T-helper 2 cell treated with Interferon-gamma antibody and Interleukin-4, amounts not matched to agents 5 μg/mL and 100 μg/mL, for 36 hours (primary cell): ENCODE measurements at regions not wholly inside any gene's neighbourhood (a gene's known extent, or its start where the extent isn't known, plus 50 kb on each side); places are given as distances from the start of the nearest gene placed in this dataset.

ENCODE experiments used
- DNase-seq: peaks from one replicate; pipeline ENCODE4 v3.0.0; 2021; ENCODE audit warnings: low spot score
- H3K27ac Mint-ChIP-seq: one replicate; pipeline ENCODE4 v1.8.0; 2021; ENCODE audit warnings: mild to moderate bottlenecking, mixed read lengths
- H3K27me3 Mint-ChIP-seq: one replicate; pipeline ENCODE4 v1.8.0; 2021; ENCODE audit warnings: low read depth, mixed read lengths
- H3K36me3 Mint-ChIP-seq: one replicate; pipeline ENCODE4 v1.8.0; 2021; ENCODE audit warnings: low read depth, mixed read lengths
- H3K4me1 Mint-ChIP-seq: one replicate; pipeline ENCODE4 v1.8.0; 2021; ENCODE audit warnings: low read depth, mixed read lengths
- H3K4me3 Mint-ChIP-seq: one replicate; pipeline ENCODE4 v1.8.0; 2022; ENCODE audit warnings: mild to moderate bottlenecking, moderate library complexity, mixed read lengths
- H3K9me3 Mint-ChIP-seq: one replicate; pipeline ENCODE4 v1.8.0; 2021; ENCODE audit warnings: mixed read lengths

- H3K27me3 Mint-ChIP-seq: peaks cover 4% of the 10 kb centered on the region
- no peaks in the 10 kb centered on the region for H3K9me3 Mint-ChIP-seq
- no peak overlapping the region for H3K27ac Mint-ChIP-seq
- no peak for DNase-seq
- H3K4me3 Mint-ChIP-seq: no peak overlapping the region
- peaks cover 42% of the 10 kb centered on the region for H3K4me1 Mint-ChIP-seq
- peaks cover 8% of the 10 kb centered on the region for H3K36me3 Mint-ChIP-seq
Measured at GRCh38 chr3:27883266-27883665, 161.1 kb upstream of the EOMES start.

- peaks cover 6% of the 10 kb centered on the region for H3K27me3 Mint-ChIP-seq
- H3K27ac Mint-ChIP-seq: no peak overlapping the region
- H3K4me1 Mint-ChIP-seq: peaks cover 28% of the 10 kb centered on the region
- no peak overlapping the region for H3K4me3 Mint-ChIP-seq
- peaks cover 7% of the 10 kb centered on the region for H3K36me3 Mint-ChIP-seq
- DNase-seq: no peak
- H3K9me3 Mint-ChIP-seq: no peaks in the 10 kb centered on the region
Measured at GRCh38 chr3:27885641-27886040, 163.5 kb upstream of the EOMES start.

- Mint-ChIP-seq H3K4me1 (peaks cover 4% of the 10 kb centered on the region), H3K27me3 (peaks cover 6% of the 10 kb centered on the region), H3K27ac (no peak overlapping the region), H3K9me3 (peaks cover 22% of the 10 kb centered on the region), H3K36me3 (peaks cover 9% of the 10 kb centered on the region), H3K4me3 (no peak overlapping the region)
- DNase-seq: no peak
Measured at GRCh38 chr3:27888562-27888961, 166.4 kb upstream of the EOMES start.

GRCh38 chr3:27889745-27890144 is 167.6 kb upstream of the EOMES start:
- Mint-ChIP-seq H3K4me1 (peaks cover 1% of the 10 kb centered on the region), H3K4me3 (no peak overlapping the region), H3K27ac (no peak overlapping the region), H3K9me3 (peaks cover 33% of the 10 kb centered on the region), H3K27me3 (peaks cover 10% of the 10 kb centered on the region), H3K36me3 (peaks cover 11% of the 10 kb centered on the region)
- DNase-seq: no peak

GRCh38 chr3:27900316-27900715 is 178.2 kb upstream of the EOMES start:
- H3K4me3 Mint-ChIP-seq: no peak overlapping the region
- H3K36me3 Mint-ChIP-seq: peaks cover 12% of the 10 kb centered on the region
- H3K4me1 Mint-ChIP-seq: peaks cover 22% of the 10 kb centered on the region
- no peaks in the 10 kb centered on the region for H3K27me3 Mint-ChIP-seq
- H3K27ac Mint-ChIP-seq: no peak overlapping the region
- H3K9me3 Mint-ChIP-seq: peaks cover 25% of the 10 kb centered on the region
- peak; percentile 23 for DNase-seq

GRCh38 chr3:27903446-27903845 is 181.3 kb upstream of the EOMES start:
- Mint-ChIP-seq H3K9me3 (peaks cover 17% of the 10 kb centered on the region), H3K27ac (peak overlapping the region; percentile 74), H3K36me3 (peaks cover 8% of the 10 kb centered on the region), H3K4me3 (peak overlapping the region; percentile 37), H3K27me3 (no peaks in the 10 kb centered on the region), H3K4me1 (peaks cover 23% of the 10 kb centered on the region)
- DNase-seq: no peak

- no peak for DNase-seq
- Mint-ChIP-seq H3K27ac (no peak overlapping the region), H3K27me3 (no peaks in the 10 kb centered on the region), H3K36me3 (peaks cover 8% of the 10 kb centered on the region), H3K4me3 (no peak overlapping the region), H3K9me3 (peaks cover 17% of the 10 kb centered on the region), H3K4me1 (peaks cover 17% of the 10 kb centered on the region)
Measured at GRCh38 chr3:27905625-27906024, 183.5 kb upstream of the EOMES start.

GRCh38 chr3:27907148-27907547 is 185.0 kb upstream of the EOMES start:
- Mint-ChIP-seq H3K27me3 (no peaks in the 10 kb centered on the region), H3K36me3 (peaks cover 5% of the 10 kb centered on the region), H3K4me1 (peaks cover 13% of the 10 kb centered on the region), H3K9me3 (peaks cover 11% of the 10 kb centered on the region), H3K4me3 (no peak overlapping the region), H3K27ac (no peak overlapping the region)
- DNase-seq: no peak

GRCh38 chr3:27907929-27908328 is 185.8 kb upstream of the EOMES start:
- no peak for DNase-seq
- Mint-ChIP-seq H3K27me3 (no peaks in the 10 kb centered on the region), H3K9me3 (peaks cover 8% of the 10 kb centered on the region), H3K36me3 (peaks cover 5% of the 10 kb centered on the region), H3K4me1 (peaks cover 11% of the 10 kb centered on the region), H3K27ac (no peak overlapping the region), H3K4me3 (no peak overlapping the region)

GRCh38 chr3:27910456-27910855 is 188.3 kb upstream of the EOMES start:
- no peaks in the 10 kb centered on the region for H3K36me3 Mint-ChIP-seq
- H3K27me3 Mint-ChIP-seq: no peaks in the 10 kb centered on the region
- no peak overlapping the region for H3K27ac Mint-ChIP-seq
- peaks cover 3% of the 10 kb centered on the region for H3K4me1 Mint-ChIP-seq
- DNase-seq: no peak
- no peak overlapping the region for H3K4me3 Mint-ChIP-seq
- no peaks in the 10 kb centered on the region for H3K9me3 Mint-ChIP-seq

GRCh38 chr3:27914199-27914598 is 192.1 kb upstream of the EOMES start:
- no peak for DNase-seq
- H3K27ac Mint-ChIP-seq: no peak overlapping the region

GRCh38 chr3:27923349-27924068 is 201.4 kb upstream of the EOMES start:
- Mint-ChIP-seq H3K4me1 (peaks cover 23% of the 10 kb centered on the region), H3K4me3 (peak overlapping the region; percentile 13), H3K27ac (peak overlapping the region; percentile 24), H3K36me3 (peaks cover 10% of the 10 kb centered on the region), H3K9me3 (peaks cover 15% of the 10 kb centered on the region), H3K27me3 (no peaks in the 10 kb centered on the region)
- DNase-seq: no peak

More at GRCh38 chr3:27914199-27914598, 192.1 kb upstream of the EOMES start:
- Mint-ChIP-seq H3K36me3 (no peaks in the 10 kb centered on the region), H3K4me3 (no peak overlapping the region), H3K4me1 (no peaks in the 10 kb centered on the region), H3K27me3 (no peaks in the 10 kb centered on the region), H3K9me3 (no peaks in the 10 kb centered on the region)

- peaks cover 12% of the 10 kb centered on the region for H3K9me3 Mint-ChIP-seq
- peak overlapping the region; percentile 34 for H3K4me3 Mint-ChIP-seq
- no peak overlapping the region for H3K27ac Mint-ChIP-seq
- peaks cover 26% of the 10 kb centered on the region for H3K4me1 Mint-ChIP-seq
- peak; percentile 32 for DNase-seq
- H3K27me3 Mint-ChIP-seq: no peaks in the 10 kb centered on the region
- peaks cover 10% of the 10 kb centered on the region for H3K36me3 Mint-ChIP-seq
Measured at GRCh38 chr3:27927882-27928281, 205.8 kb upstream of the EOMES start.

GRCh38 chr3:27930052-27930602 is 208.0 kb upstream of the EOMES start:
- Mint-ChIP-seq H3K4me1 (peaks cover 15% of the 10 kb centered on the region), H3K27me3 (no peaks in the 10 kb centered on the region), H3K4me3 (no peak overlapping the region), H3K9me3 (peaks cover 12% of the 10 kb centered on the region), H3K27ac (no peak overlapping the region), H3K36me3 (peaks cover 9% of the 10 kb centered on the region)
- no peak for DNase-seq

- no peaks in the 10 kb centered on the region for H3K27me3 Mint-ChIP-seq
- H3K9me3 Mint-ChIP-seq: peaks cover 3% of the 10 kb centered on the region
- no peak overlapping the region for H3K4me3 Mint-ChIP-seq
- DNase-seq: no peak
- no peak overlapping the region for H3K27ac Mint-ChIP-seq
- no peaks in the 10 kb centered on the region for H3K36me3 Mint-ChIP-seq
- H3K4me1 Mint-ChIP-seq: no peaks in the 10 kb centered on the region
Measured at GRCh38 chr3:27935492-27935891, 213.4 kb upstream of the EOMES start.
